Fibroblast of lung (primary cell): ENCODE measurements at regions not wholly inside any gene's neighbourhood (a gene's known extent, or its start where the extent isn't known, plus 50 kb on each side); places are given as distances from the start of the nearest gene placed in this dataset.

Experiments
- CTCF ChIP-seq, 2 donors: IDR thresholded peaks in 1 of 2; conservative IDR thresholded peaks in 1 of 2; 1 replicate in 1 of 2; 2 replicates in 1 of 2; pipeline ENCODE4 v1.5.1; 2011 to 2012; ENCODE audit warnings: low read length in 2 of 2, control low read depth in 1 of 2, inconsistent platforms in 1 of 2, low read depth in 1 of 2, mild to moderate bottlenecking in 1 of 2
- EZH2 ChIP-seq: IDR thresholded peaks from 2 replicates; pipeline ENCODE4 v1.5.1; 2012; ENCODE audit warnings: low read length, control low read depth, mild to moderate bottlenecking; ENCODE audit errors: missing control alignments

DNA sequence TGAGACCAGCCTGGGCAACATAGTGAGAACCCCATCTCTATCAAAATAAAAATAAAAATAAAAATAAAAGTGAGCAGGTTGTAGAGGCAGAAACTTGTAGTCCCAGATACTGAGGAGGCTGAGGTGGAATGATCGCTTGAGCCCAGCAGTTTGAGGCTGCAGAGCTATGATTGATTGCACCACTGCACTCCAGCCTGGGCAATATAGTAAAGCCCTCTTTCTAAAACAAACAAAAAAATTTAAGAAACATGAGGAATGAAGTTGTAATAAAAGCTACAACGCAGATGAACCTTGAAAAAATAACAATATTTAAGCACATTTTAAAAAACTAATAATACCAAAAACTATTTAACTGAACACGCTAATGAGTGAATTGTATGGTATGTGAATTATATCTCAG is 919.3 kb downstream of the UQCRFS1 start:
- TF ChIP-seq CTCF (conservative IDR thresholded peaks at IDR 0.05 in 1 of 2, IDR thresholded peaks at IDR 0.05 in 1 of 2; ENCODE audit: low read depth in 1 of 2, low read length in 2 of 2) (no peak), EZH2 (no peak)
